COLO829 (cell line): ENCODE measurements at regions not wholly inside any gene's neighbourhood (a gene's known extent, or its start where the extent isn't known, plus 50 kb on each side); places are given as distances from the start of the nearest gene placed in this dataset.
"Not testable (repeated sequence)": the region's sequence is repeated elsewhere in the genome, so short reads cannot be mapped to it uniquely, and the experiment has no call there.

Source experiments
- DNase-seq: peaks from one replicate; pipeline ENCODE4 v3.0.0; 2012; ENCODE audit warnings: low spot score

DNA sequence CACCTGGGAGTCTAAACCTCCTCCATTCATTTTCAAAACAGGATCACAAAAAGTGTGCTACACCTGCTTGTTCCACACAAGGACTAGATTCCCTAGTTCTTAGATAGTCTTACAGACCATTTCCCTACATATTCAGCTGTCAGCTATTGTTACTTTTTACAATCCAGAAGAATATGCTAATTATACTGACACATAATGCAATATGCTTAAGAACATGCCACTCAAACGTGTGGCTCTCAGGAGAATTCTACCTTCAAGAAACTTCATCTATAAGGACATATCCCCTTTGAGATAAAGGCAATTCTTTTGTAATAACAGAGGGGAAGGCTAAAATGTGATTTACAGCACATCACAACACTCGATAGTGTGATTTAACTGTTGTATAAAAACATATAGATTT lies 456.1 kb upstream of the ARRDC3 start:
- no peak for DNase-seq

DNA sequence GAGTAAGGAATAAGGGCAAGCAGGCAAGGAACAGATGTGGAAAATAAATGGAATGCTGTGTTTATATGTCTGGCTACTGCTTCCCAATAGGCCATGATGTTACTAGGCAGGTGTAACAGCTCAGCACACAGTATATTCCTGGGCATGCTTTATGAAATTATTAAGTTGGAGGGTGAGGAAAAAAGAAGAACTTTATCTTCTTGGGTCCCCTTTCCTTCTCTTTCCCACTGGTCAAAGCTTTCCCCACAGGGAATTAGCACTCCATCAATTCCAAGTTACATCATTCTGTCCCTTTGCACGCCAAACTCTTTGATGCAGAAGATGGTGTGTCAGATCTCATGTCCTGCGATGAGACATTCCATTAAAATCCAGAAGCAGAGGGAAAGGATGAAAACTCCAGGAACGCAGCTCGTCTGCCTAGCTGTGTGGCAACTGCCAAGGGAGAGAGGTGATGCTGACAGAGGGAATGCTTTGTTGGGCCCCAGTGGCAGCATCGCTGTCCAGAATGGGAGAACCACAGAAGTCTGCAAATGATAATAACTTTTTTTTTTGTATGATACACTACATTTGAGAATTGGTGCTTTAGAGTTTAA lies 447.3 kb upstream of the ARRDC3 start:
- DNase-seq, result no peak

DNA sequence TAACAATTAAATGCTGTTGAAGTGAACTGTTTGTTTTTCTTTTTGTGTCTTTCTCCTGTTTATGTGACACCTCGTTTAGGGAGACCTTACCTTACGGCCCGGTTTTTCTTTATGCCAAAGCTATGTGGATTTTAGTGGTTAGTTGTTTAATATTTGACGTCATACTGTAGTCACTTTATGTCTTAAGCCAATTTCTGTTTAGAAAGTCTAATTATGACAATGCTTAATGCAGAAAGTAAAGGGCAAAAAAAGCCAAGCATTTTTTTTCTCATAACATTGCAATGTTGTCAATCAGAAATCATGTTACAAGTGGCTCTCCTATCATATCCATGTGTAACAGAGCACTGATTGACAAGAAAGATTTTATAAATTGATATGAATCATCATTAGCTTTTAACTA lies 442.5 kb upstream of the ARRDC3 start:
- no peak for DNase-seq

DNA sequence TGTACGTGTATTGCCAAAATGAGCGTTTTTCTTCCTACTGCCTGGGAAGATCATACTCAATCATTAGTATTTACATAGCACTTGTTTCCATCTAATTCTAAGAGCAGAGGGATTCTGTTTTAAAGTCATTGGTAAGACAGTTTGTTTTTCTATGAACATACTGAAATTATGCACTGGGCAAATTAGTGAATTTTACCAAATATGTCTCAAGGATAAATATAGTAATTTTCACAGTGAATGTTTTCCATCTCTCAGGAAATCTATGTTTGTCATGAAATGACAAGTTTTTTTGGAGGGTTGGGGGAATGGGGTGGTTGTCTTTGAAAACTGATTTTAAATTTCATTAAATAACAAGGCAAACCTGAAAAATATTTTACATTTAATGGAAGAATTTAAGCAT lies 441.3 kb upstream of the ARRDC3 start:
- DNase-seq, result no peak

DNA sequence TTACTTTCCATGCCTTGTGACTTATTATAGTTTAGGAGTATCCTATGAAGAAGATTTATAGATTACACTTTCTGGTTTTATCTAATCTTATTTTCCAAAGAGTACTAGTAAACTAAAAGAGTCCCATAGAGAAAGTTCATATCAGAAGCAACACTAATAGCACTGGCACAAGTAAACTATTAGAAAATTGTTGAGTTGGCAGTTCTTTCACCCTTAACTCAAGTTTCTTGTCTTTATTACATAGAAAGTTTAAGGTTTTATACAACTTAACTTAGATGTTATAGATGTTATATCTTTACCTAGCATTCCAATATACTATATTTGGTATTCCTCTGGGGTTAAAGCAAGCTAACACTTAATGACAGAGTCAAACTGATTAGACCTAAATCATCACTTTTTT lies 437.8 kb upstream of the ARRDC3 start:
- no peak for DNase-seq

DNA sequence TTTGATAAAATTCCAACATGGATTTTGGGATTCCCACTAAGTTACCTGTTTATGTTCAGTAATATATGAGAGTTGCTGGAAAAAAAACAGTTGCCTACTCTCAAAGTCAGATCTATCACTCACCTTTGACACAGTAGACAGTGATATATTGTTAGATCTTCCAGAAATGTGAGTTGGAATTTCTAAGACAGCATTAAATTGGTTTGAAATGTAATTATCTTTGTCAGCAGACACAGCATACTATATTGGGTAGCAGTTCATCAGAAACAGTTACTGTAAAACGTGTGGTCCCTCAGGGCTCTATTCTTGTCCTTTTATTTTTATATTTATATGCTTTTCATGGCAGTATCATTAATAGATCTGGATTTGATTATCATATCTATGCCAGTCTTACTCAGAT lies 433.6 kb upstream of the ARRDC3 start:
- no peak for DNase-seq

DNA sequence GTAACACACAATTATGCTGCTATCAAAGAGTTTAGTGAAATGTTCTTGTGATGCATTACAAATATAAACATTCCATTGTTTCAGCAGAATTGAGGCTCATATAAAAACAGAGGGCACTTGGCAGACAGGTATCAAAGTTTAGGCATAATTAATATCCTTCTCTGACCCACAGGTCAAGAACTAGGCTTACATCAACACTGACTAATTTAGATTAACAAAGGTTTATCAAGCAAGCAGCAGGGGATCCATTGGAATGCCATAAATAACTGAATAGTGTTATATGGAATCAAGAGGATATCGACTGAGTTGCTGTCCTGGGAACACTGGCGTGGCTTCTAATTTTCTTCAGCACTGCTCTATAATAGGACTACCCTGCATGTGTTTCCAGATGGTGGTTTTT lies 414.5 kb upstream of the ARRDC3 start:
- DNase-seq, result no peak

DNA sequence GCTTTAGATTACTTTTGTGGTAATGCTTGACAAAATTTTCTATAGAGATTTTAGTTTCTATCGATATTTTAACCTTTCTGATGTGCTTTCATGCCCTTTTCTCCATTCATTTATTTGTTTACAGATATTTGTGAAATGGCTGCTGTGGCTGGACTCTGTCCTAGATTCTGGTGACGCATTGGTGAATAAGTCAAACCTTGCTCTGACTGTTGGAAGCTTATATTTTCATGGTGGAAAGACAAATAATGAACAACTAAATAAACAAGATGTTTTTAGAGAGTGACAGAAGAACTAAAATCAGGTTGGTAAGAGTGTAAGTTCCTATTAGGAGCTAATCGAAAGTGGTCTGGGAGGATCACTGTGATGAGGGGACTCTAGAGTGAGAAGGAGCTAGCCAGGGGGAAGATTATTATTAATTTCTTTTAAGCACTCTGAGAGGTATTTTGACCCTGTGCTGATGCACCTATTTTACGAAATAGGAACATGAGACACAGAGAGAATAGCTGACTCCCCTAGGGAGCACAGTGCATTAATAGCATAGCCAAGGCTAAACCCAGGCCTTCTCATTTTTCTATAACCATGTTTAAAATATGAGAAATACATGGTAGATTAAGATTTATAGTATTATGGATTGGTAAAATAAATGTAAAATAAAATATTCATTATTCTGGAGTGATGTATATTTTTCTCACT lies 411.9 kb upstream of the ARRDC3 start:
- DNase-seq, result no peak

DNA sequence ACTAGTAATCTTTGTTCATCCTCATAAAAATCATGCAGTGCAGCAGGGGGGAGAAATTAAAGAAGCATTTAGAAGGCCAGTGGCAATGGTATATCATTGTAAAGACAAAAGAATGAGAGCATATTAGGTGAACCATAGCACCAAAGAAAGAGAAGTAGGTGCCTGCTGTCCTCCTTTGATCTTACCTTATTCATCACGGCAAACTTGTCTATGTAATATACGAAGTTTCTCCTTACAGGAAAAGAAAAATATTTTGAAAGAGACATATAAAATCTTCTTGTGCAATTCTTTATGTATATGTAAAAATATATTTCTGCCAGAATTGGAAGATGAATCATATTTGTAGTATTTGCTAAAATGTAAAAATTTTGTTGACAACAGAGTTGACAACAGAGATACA lies 411.3 kb upstream of the ARRDC3 start:
- no peak for DNase-seq

DNA sequence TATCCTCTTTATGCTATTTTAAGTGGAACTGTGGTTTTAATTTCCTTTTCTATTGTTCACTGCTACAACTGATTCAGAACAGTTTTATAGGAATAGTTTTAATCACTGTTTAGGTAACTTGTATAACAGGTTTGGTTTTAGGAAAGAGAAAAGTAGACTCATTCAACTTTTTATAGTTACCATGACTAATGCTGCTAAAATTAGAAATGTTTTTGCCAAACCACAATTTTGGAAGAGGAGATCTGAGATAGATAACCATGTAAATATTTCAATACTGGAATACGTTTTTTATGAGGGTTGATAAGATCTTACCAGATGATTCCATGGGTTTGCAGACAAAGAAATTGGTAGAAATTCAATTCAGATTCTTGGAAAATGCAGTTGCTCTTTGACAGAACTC lies 404.6 kb upstream of the ARRDC3 start:
- peak; percentile 1 for DNase-seq

DNA sequence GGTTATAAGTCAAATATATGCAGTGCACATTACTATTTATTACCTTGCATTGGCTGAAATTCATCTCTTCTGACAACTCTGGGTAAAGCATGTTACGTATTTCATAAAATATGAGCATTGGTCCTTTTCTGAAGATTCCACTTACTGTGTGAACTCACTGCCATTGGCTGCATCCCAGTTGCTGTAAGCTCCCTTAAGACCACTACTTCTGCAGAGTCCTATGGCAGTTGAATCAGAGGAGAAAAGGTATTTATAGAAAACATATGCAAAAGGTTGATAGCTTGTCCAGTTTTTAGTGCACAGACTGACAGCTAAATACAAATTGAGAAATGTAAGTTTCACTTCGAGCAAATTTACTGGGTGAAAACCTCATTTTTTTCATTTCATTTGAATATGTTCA lies 394.6 kb upstream of the ARRDC3 start:
- DNase-seq, result no peak

DNA sequence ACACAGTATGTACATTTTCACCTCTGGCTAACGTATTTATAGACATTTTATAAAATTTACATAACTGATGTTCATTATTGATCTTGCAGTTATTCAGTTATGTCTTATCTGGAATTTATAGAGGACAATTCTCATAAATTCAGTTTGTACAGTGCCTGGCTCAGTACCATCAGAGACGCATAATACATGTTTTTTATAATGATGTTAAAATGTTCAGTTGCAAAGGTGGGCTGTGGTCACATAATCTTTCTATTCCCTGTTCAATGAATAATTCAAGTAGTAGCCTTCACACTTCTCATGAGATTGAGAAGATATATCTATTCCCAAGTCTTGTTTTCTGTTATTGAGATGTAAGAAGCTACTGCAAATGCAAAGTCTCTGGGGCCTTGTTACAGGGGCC lies 393.1 kb upstream of the ARRDC3 start:
- DNase-seq, result no peak

DNA sequence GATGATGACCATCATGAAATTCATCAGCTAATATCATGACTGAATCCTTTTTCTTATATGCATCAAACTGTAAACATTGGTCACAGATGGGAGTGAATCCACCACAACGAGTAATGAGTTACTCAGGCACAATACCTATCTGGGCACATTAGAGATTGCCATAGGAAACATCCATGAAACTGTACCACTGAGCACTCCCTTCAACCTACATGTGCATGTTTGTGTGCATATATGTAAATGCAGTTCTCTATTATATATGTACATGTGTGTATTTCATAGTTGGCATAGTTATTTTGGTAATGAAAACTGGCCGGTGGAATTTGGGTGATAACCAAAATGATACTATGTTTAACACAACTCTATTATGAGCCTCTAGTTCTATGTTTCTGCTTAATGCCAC lies 387.3 kb upstream of the ARRDC3 start:
- DNase-seq, result no peak

DNA sequence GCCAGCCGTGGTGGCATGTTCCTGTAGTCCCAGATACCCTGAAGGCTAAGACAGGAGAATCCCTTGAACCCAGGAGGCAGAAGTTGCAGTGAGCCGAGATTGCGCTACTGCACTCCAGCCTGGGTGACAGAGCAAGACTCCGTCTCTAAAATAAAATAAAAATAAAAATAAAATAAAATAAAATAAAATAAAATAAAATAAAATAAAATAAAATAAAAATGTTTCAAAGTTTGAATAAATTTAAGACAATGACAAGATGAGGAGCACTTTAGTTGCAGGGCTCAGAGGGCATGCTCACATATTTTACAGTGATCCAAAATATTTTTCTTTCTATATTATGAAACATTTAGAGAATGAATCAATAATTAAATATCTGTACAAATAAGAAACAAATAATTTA lies 374.3 kb upstream of the ARRDC3 start:
- DNase-seq, result not testable (repeated sequence)

DNA sequence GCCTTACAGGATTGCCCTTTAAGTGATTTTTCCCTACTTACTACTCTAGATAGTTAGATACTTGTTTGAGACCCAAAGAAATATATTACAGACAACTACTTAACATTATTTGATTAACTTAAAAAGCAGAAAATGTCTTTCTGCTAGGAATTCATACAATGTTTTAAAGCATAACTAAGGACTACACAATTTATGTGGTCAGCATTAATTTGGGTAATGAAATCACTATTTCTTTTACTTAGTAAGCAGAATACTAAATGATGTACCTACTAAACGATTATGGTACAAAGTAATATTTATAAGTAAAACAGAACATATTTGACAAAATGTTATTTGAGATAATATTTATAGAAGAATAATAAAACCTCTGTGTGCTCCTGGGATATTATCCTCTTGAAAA lies 371.9 kb upstream of the ARRDC3 start:
- DNase-seq, result no peak

DNA sequence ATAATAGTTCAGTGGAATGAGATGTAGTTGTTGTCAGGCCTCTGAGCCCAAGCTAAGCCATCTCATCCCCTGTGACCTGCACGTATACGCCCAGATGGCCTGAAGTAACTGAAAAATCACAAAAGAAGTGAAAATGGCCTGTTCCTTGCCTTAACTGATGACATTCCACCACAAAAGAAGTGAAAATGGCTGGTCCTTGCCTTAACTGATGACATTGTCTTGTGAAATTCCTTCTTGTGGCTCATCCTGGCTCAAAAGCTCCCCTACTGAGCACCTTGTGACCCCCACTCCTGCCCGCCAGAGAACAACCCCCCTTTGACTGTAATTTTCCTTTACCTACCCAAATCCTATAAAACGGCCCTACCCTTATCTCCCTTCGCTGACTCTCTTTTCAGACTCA lies 361.4 kb upstream of the ARRDC3 start:
- not testable (repeated sequence) for DNase-seq

DNA sequence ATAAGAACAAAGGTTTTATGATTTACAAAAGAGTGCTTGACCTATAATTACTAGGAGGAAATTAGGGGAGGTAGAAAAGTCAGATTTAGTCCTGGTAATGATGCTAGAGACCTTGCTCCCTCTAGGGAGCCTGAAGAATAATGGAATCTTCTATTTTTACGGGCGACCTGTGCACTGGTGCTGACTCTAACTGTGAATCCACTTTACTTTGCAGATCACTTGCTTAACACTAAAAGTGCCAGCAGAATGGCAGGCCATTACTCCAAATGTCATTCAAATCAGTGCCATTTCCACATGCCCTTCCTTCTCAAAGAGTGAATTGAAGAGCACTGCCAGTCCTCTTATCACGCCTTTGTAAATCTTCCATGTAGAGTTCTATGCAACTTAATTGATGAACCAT lies 359.4 kb upstream of the ARRDC3 start:
- no peak for DNase-seq

DNA sequence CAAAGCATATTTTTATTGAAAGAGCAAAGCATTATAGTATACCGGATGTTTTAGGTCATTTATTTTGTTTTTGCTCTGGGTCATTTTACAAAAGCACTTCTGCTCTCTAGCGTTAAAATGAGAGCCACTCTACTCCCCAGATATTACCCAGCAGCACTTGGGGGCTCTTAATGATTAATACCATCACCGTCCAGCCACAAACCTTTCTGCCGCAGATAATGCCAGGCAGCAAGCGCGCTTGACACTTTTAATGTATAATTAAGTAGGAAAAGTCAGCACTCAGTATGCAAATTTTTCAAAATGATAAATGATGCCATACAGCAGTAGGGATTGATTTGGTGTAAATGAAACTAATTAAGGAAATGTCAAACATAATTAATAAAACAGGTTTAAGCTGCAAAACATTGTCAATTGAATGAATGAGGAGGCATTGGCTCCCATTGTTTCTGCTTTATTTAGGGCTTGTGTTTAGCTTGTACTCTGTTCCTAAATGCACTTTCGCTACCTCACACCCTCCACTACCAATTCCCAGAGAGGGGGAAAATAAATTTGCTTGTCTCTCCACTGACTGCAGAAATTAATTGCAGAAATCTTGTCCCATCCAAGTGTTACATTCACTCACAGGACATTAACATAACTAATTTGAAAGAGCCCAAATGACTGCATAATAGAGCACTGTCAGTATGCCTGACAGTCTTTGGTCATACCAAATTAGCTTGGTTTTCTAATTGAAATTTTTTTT lies 358.8 kb upstream of the ARRDC3 start:
- no peak for DNase-seq

DNA sequence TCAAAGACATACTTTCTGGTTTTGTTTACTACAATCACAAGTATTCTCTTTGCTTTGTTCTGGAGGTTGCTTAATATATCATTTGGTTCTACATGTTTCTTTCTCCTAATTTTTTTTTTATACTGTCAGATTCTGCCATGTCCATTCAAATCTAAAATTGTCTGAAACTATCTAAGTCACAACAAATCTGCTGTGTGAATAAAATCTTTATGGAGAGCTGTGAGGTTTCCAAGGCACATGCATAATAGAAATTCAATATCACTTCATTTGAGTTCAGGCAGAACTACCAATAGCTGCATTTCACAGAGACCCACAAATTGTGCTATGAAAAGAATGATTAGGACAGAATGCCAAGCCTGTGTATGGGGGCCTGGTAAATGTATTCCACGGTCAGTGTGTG lies 346.9 kb upstream of the ARRDC3 start:
- no peak for DNase-seq

DNA sequence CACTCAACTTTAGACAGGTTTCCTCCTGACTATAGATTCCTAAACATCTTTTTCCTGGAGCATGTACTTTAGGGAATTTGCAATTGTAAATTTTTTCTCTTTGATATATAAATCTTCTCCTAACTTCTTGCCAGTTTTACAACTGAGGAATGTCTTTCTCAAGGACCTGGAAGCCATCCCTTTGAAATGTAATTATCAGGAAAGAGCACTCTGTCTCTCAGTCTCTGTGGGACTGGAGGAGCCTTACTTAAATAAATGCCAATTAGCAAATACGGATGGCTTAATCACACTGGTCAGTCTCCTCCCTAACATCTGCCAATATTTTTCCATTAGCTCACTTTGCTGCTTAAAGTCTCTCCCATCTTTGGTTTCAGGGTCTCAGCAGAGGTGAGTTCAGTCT lies 344.3 kb upstream of the ARRDC3 start:
- no peak for DNase-seq

DNA sequence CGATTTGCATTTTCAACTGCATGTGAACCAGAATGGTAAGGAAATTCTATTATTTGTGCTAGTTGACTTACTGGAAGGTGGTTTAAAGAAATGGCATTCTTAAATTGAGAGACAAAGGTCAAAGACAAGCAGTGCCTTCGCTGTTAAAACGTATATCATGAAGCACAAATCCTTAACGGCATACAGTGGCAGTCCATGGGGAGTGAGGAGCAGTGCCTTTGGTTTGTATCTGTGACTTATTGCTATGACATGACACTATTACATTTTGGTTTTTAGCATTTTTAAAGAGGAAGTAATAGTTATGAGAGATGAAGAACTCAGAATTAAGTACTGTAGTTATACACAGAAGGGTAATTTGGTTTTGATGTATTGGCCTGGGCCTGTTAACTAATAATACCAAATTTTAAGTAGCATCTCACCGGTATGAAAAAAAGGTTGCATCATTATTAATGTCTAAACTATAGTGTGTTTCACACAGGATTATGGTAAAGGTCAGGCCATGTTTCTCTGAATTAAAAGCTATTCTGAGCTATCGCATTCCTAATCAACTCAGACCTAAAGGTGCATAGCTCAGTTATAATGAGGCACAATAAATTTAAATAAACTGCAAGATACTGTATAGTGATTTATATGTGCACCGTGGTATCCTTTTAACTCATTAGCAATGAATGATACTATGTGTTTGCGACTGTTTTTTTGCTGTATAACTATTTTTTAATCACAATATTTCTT lies 339.8 kb upstream of the ARRDC3 start:
- DNase-seq, result no peak

DNA sequence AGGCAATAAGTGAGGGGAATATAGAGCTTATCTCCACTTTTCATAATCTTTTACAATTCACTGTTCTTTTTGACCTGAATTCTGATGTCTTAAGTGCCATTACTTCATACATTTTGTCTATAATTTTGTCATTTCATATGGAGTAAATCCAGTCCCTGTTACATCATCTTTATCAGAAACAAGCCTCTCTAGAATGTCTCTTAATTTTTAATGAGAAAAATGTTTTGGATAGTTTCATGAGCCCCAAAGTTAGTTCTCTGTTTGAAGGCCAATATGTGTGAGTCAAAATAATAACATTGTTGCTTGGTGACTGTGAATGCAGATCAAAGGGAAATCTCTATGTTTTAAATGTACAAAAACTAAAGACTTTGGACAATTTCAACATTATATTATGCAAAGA lies 329.6 kb upstream of the ARRDC3 start:
- no peak for DNase-seq

DNA sequence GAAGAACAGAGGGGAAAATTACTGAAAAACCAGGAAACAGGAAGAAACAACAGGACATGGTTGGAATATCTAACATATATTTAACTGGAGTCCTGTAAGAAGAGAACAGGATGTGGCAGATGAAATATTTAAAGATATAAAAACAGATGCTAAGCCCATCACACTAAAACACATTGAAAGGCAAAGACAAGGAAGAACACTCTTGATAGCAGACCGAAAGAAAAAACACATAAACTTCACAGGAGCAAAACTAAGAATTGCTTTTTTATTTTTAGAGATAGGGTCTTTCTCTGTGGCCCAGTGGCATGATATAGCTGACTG lies 324.4 kb upstream of the ARRDC3 start:
- DNase-seq, result no peak
